Choroid plexus epithelial cell (primary cell): ENCODE measurements at regions not wholly inside any gene's neighbourhood (a gene's known extent, or its start where the extent isn't known, plus 50 kb on each side); places are given as distances from the start of the nearest gene placed in this dataset.
A peak's percentile ranks its signal among the peaks of the same experiment; 100 is the strongest.

Source experiments
- DNase-seq: peaks from one replicate; pipeline ENCODE4 v3.0.0-alpha.2; 2010; ENCODE audit warnings: low read depth
- H3K4me3 ChIP-seq: 2 replicates; pipeline ENCODE4 v1.5.1; 2011; ENCODE audit warnings: low read depth, mild to moderate bottlenecking, control low read depth, low read length, moderate library complexity
- TF ChIP-seq, protein P1 (sequence below): conservative IDR thresholded peaks from 2 replicates; pipeline ENCODE4 v1.5.1; 2011; ENCODE audit warnings: low read depth, mild to moderate bottlenecking, control low read depth, inconsistent platforms, low read length, moderate library complexity

DNA sequence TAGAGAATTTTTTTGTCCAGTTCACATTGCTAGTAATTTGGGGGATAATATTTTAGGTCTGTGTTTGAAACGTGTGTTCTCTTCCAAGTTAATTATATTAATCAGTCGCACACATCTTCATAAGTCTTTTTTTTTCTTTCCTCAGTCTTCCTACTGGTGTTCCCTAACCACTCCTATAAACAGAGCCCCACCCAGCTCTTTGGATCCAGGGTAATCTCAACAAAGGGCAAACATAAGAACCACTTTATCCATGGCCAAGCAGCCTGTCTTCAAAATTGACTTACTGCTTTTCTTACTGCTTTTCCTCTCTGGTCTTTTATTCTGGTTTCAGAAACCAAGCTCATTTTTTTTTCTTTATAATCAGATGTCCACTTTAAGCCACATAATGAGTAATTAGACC, 266.8 kb upstream of the NECTIN3 start:
- TF ChIP-seq, protein P1, sequence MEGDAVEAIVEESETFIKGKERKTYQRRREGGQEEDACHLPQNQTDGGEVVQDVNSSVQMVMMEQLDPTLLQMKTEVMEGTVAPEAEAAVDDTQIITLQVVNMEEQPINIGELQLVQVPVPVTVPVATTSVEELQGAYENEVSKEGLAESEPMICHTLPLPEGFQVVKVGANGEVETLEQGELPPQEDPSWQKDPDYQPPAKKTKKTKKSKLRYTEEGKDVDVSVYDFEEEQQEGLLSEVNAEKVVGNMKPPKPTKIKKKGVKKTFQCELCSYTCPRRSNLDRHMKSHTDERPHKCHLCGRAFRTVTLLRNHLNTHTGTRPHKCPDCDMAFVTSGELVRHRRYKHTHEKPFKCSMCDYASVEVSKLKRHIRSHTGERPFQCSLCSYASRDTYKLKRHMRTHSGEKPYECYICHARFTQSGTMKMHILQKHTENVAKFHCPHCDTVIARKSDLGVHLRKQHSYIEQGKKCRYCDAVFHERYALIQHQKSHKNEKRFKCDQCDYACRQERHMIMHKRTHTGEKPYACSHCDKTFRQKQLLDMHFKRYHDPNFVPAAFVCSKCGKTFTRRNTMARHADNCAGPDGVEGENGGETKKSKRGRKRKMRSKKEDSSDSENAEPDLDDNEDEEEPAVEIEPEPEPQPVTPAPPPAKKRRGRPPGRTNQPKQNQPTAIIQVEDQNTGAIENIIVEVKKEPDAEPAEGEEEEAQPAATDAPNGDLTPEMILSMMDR: no peak
- no peak for DNase-seq

DNA sequence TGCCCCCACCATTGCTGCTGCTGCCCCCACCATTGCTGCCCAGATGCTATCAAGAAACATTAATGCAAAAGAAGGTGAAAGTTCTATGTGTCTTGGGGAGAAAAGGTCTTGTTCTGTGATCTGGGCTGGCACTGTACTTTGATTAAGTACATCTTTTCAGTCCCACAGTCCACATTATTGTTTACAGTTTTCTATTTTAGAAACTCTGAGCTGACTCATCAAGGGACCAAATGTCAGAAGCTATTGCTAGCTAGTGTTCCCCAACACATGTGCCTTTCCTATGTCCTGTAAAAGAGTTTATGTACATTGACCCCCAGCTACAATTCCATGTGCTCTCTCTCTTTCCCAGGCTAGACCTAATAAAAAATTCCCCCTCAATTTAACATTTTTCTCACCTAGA, 264.7 kb upstream of the NECTIN3 start:
- peak; percentile 53 for DNase-seq
- TF ChIP-seq, protein P1: no peak

More for the DNA sequence above, 266.8 kb upstream of the NECTIN3 start:
- H3K4me3 ChIP-seq: no peak overlapping the region

DNA sequence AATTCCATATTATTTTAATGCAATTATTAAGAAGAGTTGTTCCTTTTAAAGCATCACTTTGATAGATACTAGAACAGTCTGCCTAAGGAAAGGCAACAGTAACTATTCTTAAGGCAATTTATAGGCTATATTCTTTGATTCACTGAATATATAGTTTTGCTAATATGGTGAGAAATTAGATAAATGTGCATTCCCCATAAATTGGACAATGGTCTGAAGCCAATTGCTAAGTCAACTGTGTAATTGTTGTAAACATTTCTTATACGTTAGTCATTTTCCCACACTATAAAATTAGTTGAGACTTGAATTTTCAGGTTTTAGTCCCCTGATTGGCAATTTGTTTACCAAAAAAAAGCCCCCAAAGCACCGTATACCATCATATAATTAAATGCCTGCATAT, 263.0 kb upstream of the NECTIN3 start:
- TF ChIP-seq, protein P1: no peak
- no peak overlapping the region for H3K4me3 ChIP-seq
- DNase-seq: no peak

More for the DNA sequence above, 264.7 kb upstream of the NECTIN3 start:
- no peak overlapping the region for H3K4me3 ChIP-seq

DNA sequence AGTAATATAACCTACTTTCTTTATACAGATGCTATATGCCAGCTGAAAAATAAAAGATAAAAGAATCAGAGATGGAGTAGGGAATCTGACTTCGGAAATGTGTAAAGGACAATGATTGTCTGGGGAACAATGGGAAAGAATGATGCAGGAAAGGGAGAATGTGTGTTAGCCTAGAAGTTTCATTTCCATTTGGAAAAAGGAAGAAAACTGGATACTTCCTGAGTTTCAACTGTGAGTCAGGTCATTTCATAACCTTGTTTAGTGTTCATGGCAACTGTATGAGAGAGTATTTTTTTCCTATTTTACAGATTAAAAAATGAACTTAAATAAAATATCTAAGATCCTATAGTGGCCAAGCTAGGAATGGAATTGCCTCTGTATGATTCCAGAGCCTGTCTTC, 261.3 kb upstream of the NECTIN3 start:
- peak; percentile 25 for DNase-seq
- TF ChIP-seq, protein P1: no peak
- H3K4me3 ChIP-seq: no peak overlapping the region

DNA sequence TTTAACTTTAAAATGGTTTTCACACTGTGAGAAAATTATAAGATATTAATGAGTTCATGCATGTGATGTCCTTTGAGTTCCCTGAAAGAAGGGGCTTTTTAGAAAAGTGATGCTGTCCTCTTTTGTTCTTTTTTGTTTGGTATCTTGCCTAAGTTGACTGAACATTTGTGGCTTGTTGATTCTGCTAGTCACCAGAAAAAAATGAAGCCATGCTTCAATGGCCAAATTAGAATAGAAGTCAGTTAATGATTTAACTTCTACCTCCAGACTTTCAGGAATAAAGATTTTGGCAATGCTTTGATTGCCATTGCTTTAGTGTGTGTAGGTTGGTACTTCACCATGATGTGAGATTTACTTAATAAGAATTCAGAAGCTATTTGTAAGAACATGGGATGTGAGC, 260.6 kb upstream of the NECTIN3 start:
- no peak for DNase-seq
- no peak overlapping the region for H3K4me3 ChIP-seq
- TF ChIP-seq, protein P1: no peak

DNA sequence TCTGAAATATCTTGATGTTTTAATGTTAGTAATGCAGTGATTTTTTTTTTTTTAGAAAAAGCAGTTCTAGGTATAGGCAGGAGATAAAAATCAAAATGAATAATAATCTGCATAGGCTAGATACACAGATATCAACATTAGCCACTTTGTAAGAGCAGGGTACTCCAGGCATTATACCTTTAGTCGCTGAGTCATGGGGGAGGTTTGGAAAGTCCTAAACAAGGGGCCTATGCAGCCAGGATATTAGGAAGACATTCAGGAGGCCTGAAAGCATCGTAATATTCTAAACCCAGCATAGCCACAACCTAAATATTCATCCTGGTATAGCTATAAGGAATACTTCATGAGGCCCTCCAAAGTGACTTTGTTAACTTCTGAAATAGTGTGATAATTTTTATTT, 258.1 kb upstream of the NECTIN3 start:
- no peak overlapping the region for H3K4me3 ChIP-seq
- TF ChIP-seq, protein P1: no peak
- no peak for DNase-seq

DNA sequence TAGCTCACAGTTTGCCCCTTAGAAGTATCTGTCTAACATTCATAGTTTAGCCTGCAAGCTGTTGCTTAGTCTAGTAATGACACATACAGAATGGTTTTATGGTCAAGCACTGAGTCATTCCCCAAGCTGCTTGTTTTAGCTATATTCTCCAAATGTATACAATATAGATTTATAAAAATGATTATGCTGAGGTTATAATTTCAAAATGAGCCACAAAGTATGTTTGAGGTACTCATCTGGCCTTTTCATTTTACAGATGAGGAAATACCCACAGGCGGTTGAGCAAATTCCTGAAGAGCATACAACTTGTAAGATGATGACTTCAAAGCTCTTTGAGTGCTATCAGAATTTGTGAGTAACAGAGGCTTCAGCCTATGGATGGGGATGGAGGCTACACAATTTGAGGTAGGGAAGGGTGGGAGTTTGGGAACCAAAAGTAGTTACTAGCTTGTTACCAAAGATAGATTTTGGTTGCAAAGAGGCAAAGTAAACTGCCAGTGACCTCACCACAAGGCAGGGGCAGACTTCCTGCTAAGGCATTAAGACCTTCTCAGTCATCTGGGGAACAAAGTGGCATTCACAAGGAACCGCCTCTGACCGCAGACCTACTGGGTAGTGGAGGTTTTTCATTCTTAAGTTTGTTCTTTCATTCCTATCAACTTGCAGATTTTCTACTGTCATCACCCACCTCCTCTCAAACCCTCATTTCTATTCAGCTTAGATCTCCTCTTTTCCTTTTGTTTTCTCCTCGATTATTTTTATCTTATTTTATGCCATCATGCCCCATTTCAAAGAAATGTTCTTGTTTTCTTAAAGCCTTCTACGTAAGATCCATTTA, 257.2 kb upstream of the NECTIN3 start:
- H3K4me3 ChIP-seq: no peak overlapping the region
- DNase-seq: peak; percentile 93
- TF ChIP-seq, protein P1: no peak
